NCI-H1417 (cell line): ENCODE measurements at regions not wholly inside any gene's neighbourhood (a gene's known extent, or its start where the extent isn't known, plus 50 kb on each side); places are given as distances from the start of the nearest gene placed in this dataset.
"Not testable (repeated sequence)": the region's sequence is repeated elsewhere in the genome, so short reads cannot be mapped to it uniquely, and the experiment has no call there.

Source experiments
- DNase-seq, 3 experiments: peaks; one replicate each; lab custom pipeline; 2025; lab: John Stamatoyannopoulos, UW

GRCh38 chr14:61167642-61168041 is 113.5 kb downstream of the TMEM30B start:
- no peak for DNase-seq

- no peak for DNase-seq
These were observed 120.3 kb downstream of the TMEM30B start for GRCh38 chr14:61160798-61161197.

GRCh38 chr14:61154641-61155040 is 126.5 kb downstream of the TMEM30B start:
- peak in 1 of 3 experiments; percentile 19 for DNase-seq

GRCh38 chr14:61153914-61154545 is 127.1 kb downstream of the TMEM30B start:
- peak in 1 of 3 experiments; percentile 24 for DNase-seq

- DNase-seq = peak in 2 of 3 experiments; percentile 39 to 69
These were observed 127.7 kb downstream of the TMEM30B start for GRCh38 chr14:61153431-61153830.

- peak in 1 of 3 experiments; percentile 33 for DNase-seq
These were observed 128.2 kb downstream of the TMEM30B start for GRCh38 chr14:61152851-61153364.

GRCh38 chr14:61151251-61151650 is 129.9 kb downstream of the TMEM30B start:
- no peak for DNase-seq

GRCh38 chr14:61150851-61151250 is 130.3 kb downstream of the TMEM30B start:
- no peak for DNase-seq

- DNase-seq = no peak
These were observed 131.2 kb downstream of the TMEM30B start for GRCh38 chr14:61149896-61150295.

- no peak for DNase-seq
These were observed 132.3 kb downstream of the TMEM30B start for GRCh38 chr14:61148742-61149350.

GRCh38 chr14:61147831-61148549 is 133.1 kb downstream of the TMEM30B start:
- no peak for DNase-seq

GRCh38 chr14:61147381-61147821 is 133.7 kb downstream of the TMEM30B start:
- peak in 2 of 3 experiments; percentile 9 to 24 for DNase-seq

- DNase-seq = no peak
These were observed 134.2 kb downstream of the TMEM30B start for GRCh38 chr14:61146899-61147298.

GRCh38 chr14:61145903-61146481 is 135.1 kb downstream of the TMEM30B start:
- DNase-seq = peak in 2 of 3 experiments; percentile 82 to 97

GRCh38 chr14:61145034-61145902 is 135.9 kb downstream of the TMEM30B start:
- DNase-seq = peak in 1 of 3 experiments; percentile 87

- DNase-seq = not testable (repeated sequence)
These were observed 136.8 kb downstream of the TMEM30B start for GRCh38 chr14:61144117-61145033.

- no peak for DNase-seq
These were observed 140.3 kb downstream of the TMEM30B start for GRCh38 chr14:61140872-61141271.

- DNase-seq = no peak
These were observed 140.9 kb downstream of the TMEM30B start for GRCh38 chr14:61140271-61140670.

GRCh38 chr14:61139006-61139599 is 142.0 kb downstream of the TMEM30B start:
- DNase-seq = no peak

GRCh38 chr14:61132894-61133293 is 148.2 kb downstream of the TMEM30B start:
- no peak for DNase-seq
